DOHH2 (cell line): ENCODE measurements at regions not wholly inside any gene's neighbourhood (a gene's known extent, or its start where the extent isn't known, plus 50 kb on each side); places are given as distances from the start of the nearest gene placed in this dataset.

Experiments used
- H3F3A ChIP-seq: fragments of 200-600 bp; sonication (generic), shearing (Covaris generic); 2 replicates; pipeline ENCODE4 v1.6.0; 2016; ENCODE audit warnings: antibody characterized with exemption, mild to moderate bottlenecking; ENCODE audit not compliant: control insufficient read depth, insufficient read depth
- H3K27ac ChIP-seq: fragments of 200-600 bp; sonication (generic); 2 replicates; pipeline ENCODE4 v1.5.1; 2014; ENCODE audit warnings: low read depth, mild to moderate bottlenecking, low read length, moderate library complexity
- H3K27me3 ChIP-seq: fragments of 200-600 bp; sonication (generic); 2 replicates; pipeline ENCODE4 v1.6.1; 2014; ENCODE audit warnings: mild to moderate bottlenecking, low read length, mixed read lengths; ENCODE audit not compliant: control insufficient read depth
- H3K36me3 ChIP-seq: fragments of 200-600 bp; sonication (generic); 2 replicates; pipeline ENCODE4 v1.6.1; 2014; ENCODE audit warnings: mild to moderate bottlenecking, low read length, moderate library complexity, mixed read lengths; ENCODE audit not compliant: control insufficient read depth
- H3K4me1 ChIP-seq: fragments of 200-600 bp; sonication (generic); 2 replicates; pipeline ENCODE4 v1.6.1; 2014; ENCODE audit warnings: mild to moderate bottlenecking, low read length, mixed read lengths; ENCODE audit not compliant: control insufficient read depth
- H3K4me2 ChIP-seq: fragments of 200-600 bp; sonication (generic); 2 replicates; pipeline ENCODE4 v1.6.0; 2014; ENCODE audit warnings: mild to moderate bottlenecking, low read length, moderate library complexity
- H3K4me3 ChIP-seq: fragments of 200-600 bp; sonication (generic); 2 replicates; pipeline ENCODE4 v1.5.1; 2014; ENCODE audit warnings: mild to moderate bottlenecking, low read length, mixed read lengths
- H3K79me2 ChIP-seq: fragments of 200-600 bp; sonication (generic); 2 replicates; pipeline ENCODE4 v1.6.1; 2014; ENCODE audit warnings: mild to moderate bottlenecking, low read length, mixed read lengths; ENCODE audit not compliant: control insufficient read depth
- H3K9me2 ChIP-seq: fragments of 200-600 bp; sonication (generic); replicated peaks from 2 replicates; pipeline ENCODE4 v1.6.1; 2014; ENCODE audit warnings: mild to moderate bottlenecking, low read length, mixed read lengths; ENCODE audit not compliant: control insufficient read depth
- H3K9me3 ChIP-seq: fragments of 200-600 bp; sonication (generic); 2 replicates; pipeline ENCODE4 v1.6.1; 2014; ENCODE audit warnings: antibody characterized with exemption, low read length, mixed read lengths; ENCODE audit not compliant: control insufficient read depth, insufficient read depth
- H4K20me1 ChIP-seq: fragments of 200-600 bp; sonication (generic); 2 replicates; pipeline ENCODE4 v1.6.0; 2014; ENCODE audit warnings: low read depth, mild to moderate bottlenecking, antibody characterized with exemption, low read length, moderate library complexity; ENCODE audit not compliant: control insufficient read depth, insufficient read depth
- EZH2phosphoT487 ChIP-seq: fragments of 200-600 bp; sonication (generic); IDR thresholded peaks from 2 replicates; pipeline ENCODE4 v1.6.1; 2017; ENCODE audit warnings: borderline replicate concordance, mild to moderate bottlenecking, antibody characterized with exemption, low read length, moderate library complexity, mixed read lengths
- TF ChIP-seq, protein P1 (sequence below): fragments of 200-600 bp; sonication (generic); IDR thresholded peaks from one replicate; pipeline ENCODE4 v1.5.1; 2014; ENCODE audit warnings: antibody characterized with exemption, mild to moderate bottlenecking, low read depth, low read length; ENCODE audit not compliant: poor library complexity, severe bottlenecking

DNA sequence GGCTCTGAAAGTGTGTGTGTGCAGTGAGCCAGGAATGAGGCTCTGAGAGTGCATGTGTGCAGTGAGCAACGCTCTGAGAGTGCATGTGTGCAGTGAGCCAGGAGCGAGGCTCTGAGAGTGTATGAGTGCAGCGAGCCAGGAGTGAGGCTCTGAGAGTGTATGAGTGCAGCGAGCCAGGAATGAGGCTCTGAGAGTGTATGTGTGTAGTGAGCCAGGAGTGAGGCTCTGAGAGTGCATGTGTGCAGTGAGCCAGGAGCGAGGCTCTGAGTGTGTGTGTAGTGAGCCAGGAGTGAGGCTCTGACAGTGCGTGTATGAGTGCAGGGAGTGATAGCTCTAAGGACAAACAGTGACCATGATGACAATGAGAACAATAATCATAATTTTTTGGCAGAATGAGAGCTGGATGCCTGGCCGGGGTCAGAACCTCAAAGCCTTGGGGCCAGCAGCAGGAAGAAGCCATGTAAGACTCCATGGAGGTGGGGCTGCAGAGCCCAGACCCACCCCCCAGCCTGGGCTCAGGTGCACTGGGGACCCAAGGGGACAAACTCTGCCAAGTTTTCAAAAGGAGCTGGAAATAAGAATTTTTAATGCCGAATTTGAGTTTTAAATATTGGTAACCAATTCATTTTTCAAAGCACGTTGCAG, 85.7 kb upstream of the PRR20G start:
- no peak for TF ChIP-seq EZH2phosphoT487
- TF ChIP-seq, protein P1, sequence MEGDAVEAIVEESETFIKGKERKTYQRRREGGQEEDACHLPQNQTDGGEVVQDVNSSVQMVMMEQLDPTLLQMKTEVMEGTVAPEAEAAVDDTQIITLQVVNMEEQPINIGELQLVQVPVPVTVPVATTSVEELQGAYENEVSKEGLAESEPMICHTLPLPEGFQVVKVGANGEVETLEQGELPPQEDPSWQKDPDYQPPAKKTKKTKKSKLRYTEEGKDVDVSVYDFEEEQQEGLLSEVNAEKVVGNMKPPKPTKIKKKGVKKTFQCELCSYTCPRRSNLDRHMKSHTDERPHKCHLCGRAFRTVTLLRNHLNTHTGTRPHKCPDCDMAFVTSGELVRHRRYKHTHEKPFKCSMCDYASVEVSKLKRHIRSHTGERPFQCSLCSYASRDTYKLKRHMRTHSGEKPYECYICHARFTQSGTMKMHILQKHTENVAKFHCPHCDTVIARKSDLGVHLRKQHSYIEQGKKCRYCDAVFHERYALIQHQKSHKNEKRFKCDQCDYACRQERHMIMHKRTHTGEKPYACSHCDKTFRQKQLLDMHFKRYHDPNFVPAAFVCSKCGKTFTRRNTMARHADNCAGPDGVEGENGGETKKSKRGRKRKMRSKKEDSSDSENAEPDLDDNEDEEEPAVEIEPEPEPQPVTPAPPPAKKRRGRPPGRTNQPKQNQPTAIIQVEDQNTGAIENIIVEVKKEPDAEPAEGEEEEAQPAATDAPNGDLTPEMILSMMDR: no peak
- Histone ChIP-seq H3K4me3 (no peak overlapping the region), H3F3A (no peaks in the 10 kb centered on the region), H3K27ac (no peak overlapping the region), H3K36me3 (no peaks in the 10 kb centered on the region), H3K79me2 (no peaks in the 10 kb centered on the region), H3K9me3 (no peaks in the 10 kb centered on the region), H3K4me1 (no peaks in the 10 kb centered on the region), H3K4me2 (no peak overlapping the region), H4K20me1 (no peaks in the 10 kb centered on the region), H3K9me2 (no peaks in the 10 kb centered on the region), H3K27me3 (no peaks in the 10 kb centered on the region)

GRCh38 chr3:127371846-127372245, 84.0 kb upstream of the PRR20G start:
- H4K20me1 ChIP-seq: no peaks in the 10 kb centered on the region
- H3K27ac ChIP-seq: no peak overlapping the region
- TF ChIP-seq, protein P1: no peak
- no peak for TF ChIP-seq EZH2phosphoT487
- H3K9me2 ChIP-seq: no peaks in the 10 kb centered on the region
- no peaks in the 10 kb centered on the region for H3K79me2 ChIP-seq
- H3K4me1 ChIP-seq: no peaks in the 10 kb centered on the region
- no peaks in the 10 kb centered on the region for H3K27me3 ChIP-seq
- no peak overlapping the region for H3K4me3 ChIP-seq
- H3K4me2 ChIP-seq: no peak overlapping the region
- no peaks in the 10 kb centered on the region for H3K9me3 ChIP-seq
- no peaks in the 10 kb centered on the region for H3F3A ChIP-seq
- H3K36me3 ChIP-seq: no peaks in the 10 kb centered on the region

- no peaks in the 10 kb centered on the region for H3K4me1 ChIP-seq
- H4K20me1 ChIP-seq: no peaks in the 10 kb centered on the region
- H3K27me3 ChIP-seq: no peaks in the 10 kb centered on the region
- no peaks in the 10 kb centered on the region for H3F3A ChIP-seq
- no peaks in the 10 kb centered on the region for H3K9me2 ChIP-seq
- H3K79me2 ChIP-seq: no peaks in the 10 kb centered on the region
- H3K9me3 ChIP-seq: no peaks in the 10 kb centered on the region
- TF ChIP-seq EZH2phosphoT487: no peak
- TF ChIP-seq, protein P1: no peak
- H3K27ac ChIP-seq: no peak overlapping the region
- H3K4me2 ChIP-seq: no peak overlapping the region
- no peak overlapping the region for H3K4me3 ChIP-seq
- no peaks in the 10 kb centered on the region for H3K36me3 ChIP-seq
Measured at GRCh38 chr3:127371334-127371733, 83.5 kb upstream of the PRR20G start.
